ENCODE measurements at regions not wholly inside any gene's neighbourhood (a gene's known extent, or its start where the extent isn't known, plus 50 kb on each side); places are given as distances from the start of the nearest gene placed in this dataset.

- TF ChIP-seq MAX (IDR thresholded peaks at IDR 0.05) (no peak), NFIC (IDR thresholded peaks at IDR 0.05) (no peak), EGR1 (IDR thresholded peaks at IDR 0.05) (no peak), YY1 (IDR thresholded peaks at IDR 0.05; ENCODE audit: low read depth) (no peak), ZBTB7A (IDR thresholded peaks at IDR 0.05; ENCODE audit: low read depth) (no peak), TEAD4 (IDR thresholded peaks at IDR 0.05) (no peak), REST (IDR thresholded peaks at IDR 0.05; ENCODE audit: low read depth) (no peak), RAD21 (IDR thresholded peaks at IDR 0.05; ENCODE audit: low read depth) (no peak), FOXM1 (IDR thresholded peaks at IDR 0.05; ENCODE audit: borderline replicate concordance, low read depth) (no peak)
- TF ChIP-seq, protein P1, sequence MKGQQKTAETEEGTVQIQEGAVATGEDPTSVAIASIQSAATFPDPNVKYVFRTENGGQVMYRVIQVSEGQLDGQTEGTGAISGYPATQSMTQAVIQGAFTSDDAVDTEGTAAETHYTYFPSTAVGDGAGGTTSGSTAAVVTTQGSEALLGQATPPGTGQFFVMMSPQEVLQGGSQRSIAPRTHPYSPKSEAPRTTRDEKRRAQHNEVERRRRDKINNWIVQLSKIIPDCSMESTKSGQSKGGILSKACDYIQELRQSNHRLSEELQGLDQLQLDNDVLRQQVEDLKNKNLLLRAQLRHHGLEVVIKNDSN (IDR thresholded peaks at IDR 0.05) = no peak
These were observed 329.3 kb downstream of the GPD2 start for GRCh38 chr2:156765450-156765849.

GRCh38 chr2:156769802-156770201, 333.6 kb downstream of the GPD2 start:
- no peak for TF ChIP-seq TEAD4 (IDR thresholded peaks at IDR 0.05)
- no peak for TF ChIP-seq ZBTB7A (IDR thresholded peaks at IDR 0.05; ENCODE audit: low read depth)
- no peak for TF ChIP-seq REST (IDR thresholded peaks at IDR 0.05; ENCODE audit: low read depth)
- no peak for TF ChIP-seq NFIC (IDR thresholded peaks at IDR 0.05)
- TF ChIP-seq FOXM1 (IDR thresholded peaks at IDR 0.05; ENCODE audit: borderline replicate concordance, low read depth) = no peak
- TF ChIP-seq EGR1 (IDR thresholded peaks at IDR 0.05) = no peak
- TF ChIP-seq CEBPB (IDR thresholded peaks at IDR 0.05) = no peak
- no peak for TF ChIP-seq TAF1 (IDR thresholded peaks at IDR 0.05; ENCODE audit: low read depth)
- no peak for TF ChIP-seq EP300 (IDR thresholded peaks at IDR 0.05; ENCODE audit: borderline replicate concordance)
- TF ChIP-seq RAD21 (IDR thresholded peaks at IDR 0.05; ENCODE audit: low read depth) = no peak
- TF ChIP-seq, protein P1 (IDR thresholded peaks at IDR 0.05) = no peak
- no peak for TF ChIP-seq YY1 (IDR thresholded peaks at IDR 0.05; ENCODE audit: low read depth)
- no peak for TF ChIP-seq CREB1 (IDR thresholded peaks at IDR 0.05; ENCODE audit: low read depth)
- no peak for TF ChIP-seq MAX (IDR thresholded peaks at IDR 0.05)
- no peak for TF ChIP-seq TCF12 (IDR thresholded peaks at IDR 0.05; ENCODE audit: low read depth)

DNA sequence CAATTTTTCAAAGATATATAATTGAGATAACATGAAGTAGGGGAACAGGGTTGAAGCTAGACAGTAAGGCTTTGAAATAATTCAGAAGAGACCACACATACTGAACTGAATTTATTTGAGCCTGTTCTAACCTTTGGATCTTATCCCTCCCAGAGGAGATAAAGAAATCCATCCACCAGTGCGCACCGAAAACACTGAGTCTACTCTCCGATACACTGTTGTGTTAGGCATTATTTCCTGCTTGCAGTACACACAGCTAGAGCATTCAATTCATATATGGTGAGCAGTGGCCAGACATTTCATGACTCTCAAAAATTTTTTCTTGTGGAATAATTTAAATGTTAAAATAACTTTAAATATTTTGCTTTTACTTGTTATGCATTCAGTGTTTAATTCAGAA, 342.7 kb downstream of the GPD2 start:
- TF ChIP-seq YY1 (IDR thresholded peaks at IDR 0.05; ENCODE audit: low read depth) (no peak), REST (IDR thresholded peaks at IDR 0.05; ENCODE audit: low read depth) (no peak), EP300 (IDR thresholded peaks at IDR 0.05; ENCODE audit: borderline replicate concordance) (no peak), NFIC (IDR thresholded peaks at IDR 0.05) (no peak), CREB1 (IDR thresholded peaks at IDR 0.05; ENCODE audit: low read depth) (no peak)

DNA sequence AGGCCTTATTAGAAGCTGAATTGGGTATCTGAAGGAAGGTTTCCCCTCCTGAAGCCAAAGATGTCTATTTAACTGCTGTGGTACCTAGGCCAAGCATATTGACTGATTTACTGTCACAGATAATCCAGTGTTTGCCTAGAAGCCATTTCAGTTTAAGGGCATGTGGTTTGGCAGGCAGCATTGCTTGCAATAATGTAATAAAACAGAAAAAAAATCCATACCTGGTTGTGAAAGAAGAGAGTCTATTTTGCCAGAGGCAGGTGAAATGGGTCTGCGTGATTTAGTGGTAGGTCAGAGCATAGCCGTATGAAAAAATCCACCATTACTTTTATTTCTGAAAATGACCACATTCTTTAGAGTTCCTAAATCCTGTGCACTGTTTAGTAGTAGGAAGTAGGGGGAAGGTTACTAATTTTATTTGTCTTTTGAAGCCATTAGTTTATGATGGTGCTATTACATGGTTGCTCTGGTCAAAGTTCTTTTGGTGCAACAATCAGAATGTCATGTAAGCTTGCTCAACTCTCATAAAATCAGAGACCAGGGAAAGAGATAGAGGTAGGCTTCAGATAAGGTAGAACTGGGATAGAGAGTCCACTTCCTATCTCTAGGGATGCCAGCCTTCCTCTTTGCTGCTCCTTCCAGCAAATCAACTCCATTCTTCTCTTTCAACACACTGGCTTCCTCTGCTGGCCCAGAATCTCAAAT, 343.4 kb downstream of the GPD2 start:
- TF ChIP-seq TCF12 (IDR thresholded peaks at IDR 0.05; ENCODE audit: low read depth) (no peak), CREB1 (IDR thresholded peaks at IDR 0.05; ENCODE audit: low read depth) (no peak)
